ENCODE measurements at regions not wholly inside any gene's neighbourhood (a gene's known extent, or its start where the extent isn't known, plus 50 kb on each side); places are given as distances from the start of the nearest gene placed in this dataset.
A peak's percentile ranks its signal among the peaks of the same experiment; 100 is the strongest.
"Not testable (repeated sequence)": the region's sequence is repeated elsewhere in the genome, so short reads cannot be mapped to it uniquely, and the experiment has no call there.

- peak in 2 of 4 donors; percentile 2 to 6 for DNase-seq (ENCODE audit: low read depth in 4 of 4, low spot score in 2 of 4)
These were observed 63.0 kb downstream of the CYP4A11 start for GRCh38 chr1:46878173-46878782.

- not testable (repeated sequence) for DNase-seq (ENCODE audit: low read depth in 4 of 4, low spot score in 2 of 4)
These were observed 65.2 kb downstream of the CYP4A11 start for GRCh38 chr1:46876093-46876492.
